GM12878 (cell line): ENCODE measurements at regions not wholly inside any gene's neighbourhood (a gene's known extent, or its start where the extent isn't known, plus 50 kb on each side); places are given as distances from the start of the nearest gene placed in this dataset.

ENCODE experiments used
- CREB1 ChIP-seq: IDR thresholded peaks from 2 replicates; pipeline ENCODE4 v1.6.1; 2012; ENCODE audit warnings: low read depth, mild to moderate bottlenecking, inconsistent platforms
- DPF2 ChIP-seq: fragments of 450-650 bp; IDR thresholded peaks from 2 replicates; pipeline ENCODE4 v1.6.1; 2017; ENCODE audit warnings: mild to moderate bottlenecking
- HDGF ChIP-seq: fragments of 450-650 bp; IDR thresholded peaks from 2 replicates; pipeline ENCODE4 v1.6.1; 2016; ENCODE audit warnings: antibody characterized with exemption
- POLR2A ChIP-seq: IDR thresholded peaks from 2 replicates; pipeline ENCODE4 v1.6.1; 2011; ENCODE audit warnings: low read depth, mild to moderate bottlenecking, low read length
- TARDBP ChIP-seq: IDR thresholded peaks from 2 replicates; pipeline ENCODE4 v1.6.1; 2016; ENCODE audit warnings: borderline replicate concordance
- TF ChIP-seq, protein P1 (sequence below): fragments of 450-650 bp; IDR thresholded peaks from 2 replicates; pipeline ENCODE4 v1.6.1; 2017; ENCODE audit warnings: low read depth, mild to moderate bottlenecking, moderate library complexity
- TF ChIP-seq, protein P2 (sequence below): IDR thresholded peaks from 2 replicates; pipeline ENCODE4 v1.6.1; 2011; ENCODE audit warnings: borderline replicate concordance, low read depth, mild to moderate bottlenecking, moderate library complexity, mixed read lengths, low read length; ENCODE audit not compliant: insufficient read depth; ENCODE audit errors: extremely low read length
- TF ChIP-seq, protein P3 (sequence below), 3 experiments: IDR thresholded peaks in 2 of 3; conservative IDR thresholded peaks in 1 of 3; 2 replicates each; pipeline ENCODE4 v1.5.1; 2011; ENCODE audit warnings: low read depth in 3 of 3, low read length in 3 of 3, mild to moderate bottlenecking in 3 of 3, control low read depth in 2 of 3, moderate library complexity in 2 of 3, inconsistent platforms in 1 of 3, mixed read lengths in 1 of 3; ENCODE audit not compliant: control insufficient read depth in 2 of 3, insufficient read depth in 1 of 3; ENCODE audit errors: extremely low read depth in 1 of 3
- TF ChIP-seq, protein P4 (sequence below): fragments of 150-350 bp; IDR thresholded peaks from 2 replicates; pipeline ENCODE4 v1.6.1; 2016; ENCODE audit warnings: low read depth, low read length
- TF ChIP-seq, protein P5 (sequence below): IDR thresholded peaks from 2 replicates; pipeline ENCODE4 v1.6.1; 2012; ENCODE audit warnings: low read depth, low read length, improper control_type of control experiment

DNA sequence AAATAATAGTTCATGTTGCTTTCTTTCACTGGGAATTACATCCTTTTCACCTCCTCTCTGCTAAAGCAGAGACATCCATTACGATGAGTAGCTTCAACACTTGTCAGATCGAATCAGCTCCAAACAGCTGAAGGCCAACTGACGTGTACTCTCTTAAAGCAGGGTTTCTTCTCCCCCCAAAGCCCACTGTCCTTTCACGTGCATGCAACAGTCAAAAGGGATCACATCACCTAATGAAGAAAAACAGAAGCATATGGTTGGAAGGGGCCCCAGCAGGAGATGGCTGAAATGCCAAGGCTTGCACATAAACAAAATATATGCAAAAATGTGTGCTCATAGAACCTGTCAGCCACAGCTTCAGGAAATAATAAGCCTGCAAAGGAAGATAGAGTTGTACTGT lies 421.6 kb downstream of the ANXA1 start:
- TF ChIP-seq CREB1 = no peak
- no peak for TF ChIP-seq HDGF
- TF ChIP-seq, protein P1, sequence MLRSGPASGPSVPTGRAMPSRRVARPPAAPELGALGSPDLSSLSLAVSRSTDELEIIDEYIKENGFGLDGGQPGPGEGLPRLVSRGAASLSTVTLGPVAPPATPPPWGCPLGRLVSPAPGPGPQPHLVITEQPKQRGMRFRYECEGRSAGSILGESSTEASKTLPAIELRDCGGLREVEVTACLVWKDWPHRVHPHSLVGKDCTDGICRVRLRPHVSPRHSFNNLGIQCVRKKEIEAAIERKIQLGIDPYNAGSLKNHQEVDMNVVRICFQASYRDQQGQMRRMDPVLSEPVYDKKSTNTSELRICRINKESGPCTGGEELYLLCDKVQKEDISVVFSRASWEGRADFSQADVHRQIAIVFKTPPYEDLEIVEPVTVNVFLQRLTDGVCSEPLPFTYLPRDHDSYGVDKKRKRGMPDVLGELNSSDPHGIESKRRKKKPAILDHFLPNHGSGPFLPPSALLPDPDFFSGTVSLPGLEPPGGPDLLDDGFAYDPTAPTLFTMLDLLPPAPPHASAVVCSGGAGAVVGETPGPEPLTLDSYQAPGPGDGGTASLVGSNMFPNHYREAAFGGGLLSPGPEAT = no peak
- TF ChIP-seq, protein P2, sequence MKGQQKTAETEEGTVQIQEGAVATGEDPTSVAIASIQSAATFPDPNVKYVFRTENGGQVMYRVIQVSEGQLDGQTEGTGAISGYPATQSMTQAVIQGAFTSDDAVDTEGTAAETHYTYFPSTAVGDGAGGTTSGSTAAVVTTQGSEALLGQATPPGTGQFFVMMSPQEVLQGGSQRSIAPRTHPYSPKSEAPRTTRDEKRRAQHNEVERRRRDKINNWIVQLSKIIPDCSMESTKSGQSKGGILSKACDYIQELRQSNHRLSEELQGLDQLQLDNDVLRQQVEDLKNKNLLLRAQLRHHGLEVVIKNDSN = no peak
- TF ChIP-seq, protein P3, sequence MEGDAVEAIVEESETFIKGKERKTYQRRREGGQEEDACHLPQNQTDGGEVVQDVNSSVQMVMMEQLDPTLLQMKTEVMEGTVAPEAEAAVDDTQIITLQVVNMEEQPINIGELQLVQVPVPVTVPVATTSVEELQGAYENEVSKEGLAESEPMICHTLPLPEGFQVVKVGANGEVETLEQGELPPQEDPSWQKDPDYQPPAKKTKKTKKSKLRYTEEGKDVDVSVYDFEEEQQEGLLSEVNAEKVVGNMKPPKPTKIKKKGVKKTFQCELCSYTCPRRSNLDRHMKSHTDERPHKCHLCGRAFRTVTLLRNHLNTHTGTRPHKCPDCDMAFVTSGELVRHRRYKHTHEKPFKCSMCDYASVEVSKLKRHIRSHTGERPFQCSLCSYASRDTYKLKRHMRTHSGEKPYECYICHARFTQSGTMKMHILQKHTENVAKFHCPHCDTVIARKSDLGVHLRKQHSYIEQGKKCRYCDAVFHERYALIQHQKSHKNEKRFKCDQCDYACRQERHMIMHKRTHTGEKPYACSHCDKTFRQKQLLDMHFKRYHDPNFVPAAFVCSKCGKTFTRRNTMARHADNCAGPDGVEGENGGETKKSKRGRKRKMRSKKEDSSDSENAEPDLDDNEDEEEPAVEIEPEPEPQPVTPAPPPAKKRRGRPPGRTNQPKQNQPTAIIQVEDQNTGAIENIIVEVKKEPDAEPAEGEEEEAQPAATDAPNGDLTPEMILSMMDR (IDR thresholded peaks at IDR 0.05 in 2 of 3, conservative IDR thresholded peaks at IDR 0.05 in 1 of 3; ENCODE audit: control insufficient read depth in 2 of 3, extremely low read depth in 1 of 3, insufficient read depth in 1 of 3, low read depth in 3 of 3, low read length in 3 of 3) = no peak
- TF ChIP-seq POLR2A = no peak
- TF ChIP-seq, protein P4, sequence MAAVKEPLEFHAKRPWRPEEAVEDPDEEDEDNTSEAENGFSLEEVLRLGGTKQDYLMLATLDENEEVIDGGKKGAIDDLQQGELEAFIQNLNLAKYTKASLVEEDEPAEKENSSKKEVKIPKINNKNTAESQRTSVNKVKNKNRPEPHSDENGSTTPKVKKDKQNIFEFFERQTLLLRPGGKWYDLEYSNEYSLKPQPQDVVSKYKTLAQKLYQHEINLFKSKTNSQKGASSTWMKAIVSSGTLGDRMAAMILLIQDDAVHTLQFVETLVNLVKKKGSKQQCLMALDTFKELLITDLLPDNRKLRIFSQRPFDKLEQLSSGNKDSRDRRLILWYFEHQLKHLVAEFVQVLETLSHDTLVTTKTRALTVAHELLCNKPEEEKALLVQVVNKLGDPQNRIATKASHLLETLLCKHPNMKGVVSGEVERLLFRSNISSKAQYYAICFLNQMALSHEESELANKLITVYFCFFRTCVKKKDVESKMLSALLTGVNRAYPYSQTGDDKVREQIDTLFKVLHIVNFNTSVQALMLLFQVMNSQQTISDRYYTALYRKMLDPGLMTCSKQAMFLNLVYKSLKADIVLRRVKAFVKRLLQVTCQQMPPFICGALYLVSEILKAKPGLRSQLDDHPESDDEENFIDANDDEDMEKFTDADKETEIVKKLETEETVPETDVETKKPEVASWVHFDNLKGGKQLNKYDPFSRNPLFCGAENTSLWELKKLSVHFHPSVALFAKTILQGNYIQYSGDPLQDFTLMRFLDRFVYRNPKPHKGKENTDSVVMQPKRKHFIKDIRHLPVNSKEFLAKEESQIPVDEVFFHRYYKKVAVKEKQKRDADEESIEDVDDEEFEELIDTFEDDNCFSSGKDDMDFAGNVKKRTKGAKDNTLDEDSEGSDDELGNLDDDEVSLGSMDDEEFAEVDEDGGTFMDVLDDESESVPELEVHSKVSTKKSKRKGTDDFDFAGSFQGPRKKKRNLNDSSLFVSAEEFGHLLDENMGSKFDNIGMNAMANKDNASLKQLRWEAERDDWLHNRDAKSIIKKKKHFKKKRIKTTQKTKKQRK = no peak
- no peak for TF ChIP-seq DPF2
- no peak for TF ChIP-seq TARDBP
- TF ChIP-seq, protein P5, sequence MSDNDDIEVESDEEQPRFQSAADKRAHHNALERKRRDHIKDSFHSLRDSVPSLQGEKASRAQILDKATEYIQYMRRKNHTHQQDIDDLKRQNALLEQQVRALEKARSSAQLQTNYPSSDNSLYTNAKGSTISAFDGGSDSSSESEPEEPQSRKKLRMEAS = no peak
